GM21390 (cell line): ENCODE measurements at regions not wholly inside any gene's neighbourhood (a gene's known extent, or its start where the extent isn't known, plus 50 kb on each side); places are given as distances from the start of the nearest gene placed in this dataset.

Experiments used
- ATAC-seq: cut with Tn5 transposase; IDR thresholded peaks from one replicate; pipeline ENCODE4 v1.9.1; 2021; ENCODE audit not compliant: unreplicated experiment

DNA sequence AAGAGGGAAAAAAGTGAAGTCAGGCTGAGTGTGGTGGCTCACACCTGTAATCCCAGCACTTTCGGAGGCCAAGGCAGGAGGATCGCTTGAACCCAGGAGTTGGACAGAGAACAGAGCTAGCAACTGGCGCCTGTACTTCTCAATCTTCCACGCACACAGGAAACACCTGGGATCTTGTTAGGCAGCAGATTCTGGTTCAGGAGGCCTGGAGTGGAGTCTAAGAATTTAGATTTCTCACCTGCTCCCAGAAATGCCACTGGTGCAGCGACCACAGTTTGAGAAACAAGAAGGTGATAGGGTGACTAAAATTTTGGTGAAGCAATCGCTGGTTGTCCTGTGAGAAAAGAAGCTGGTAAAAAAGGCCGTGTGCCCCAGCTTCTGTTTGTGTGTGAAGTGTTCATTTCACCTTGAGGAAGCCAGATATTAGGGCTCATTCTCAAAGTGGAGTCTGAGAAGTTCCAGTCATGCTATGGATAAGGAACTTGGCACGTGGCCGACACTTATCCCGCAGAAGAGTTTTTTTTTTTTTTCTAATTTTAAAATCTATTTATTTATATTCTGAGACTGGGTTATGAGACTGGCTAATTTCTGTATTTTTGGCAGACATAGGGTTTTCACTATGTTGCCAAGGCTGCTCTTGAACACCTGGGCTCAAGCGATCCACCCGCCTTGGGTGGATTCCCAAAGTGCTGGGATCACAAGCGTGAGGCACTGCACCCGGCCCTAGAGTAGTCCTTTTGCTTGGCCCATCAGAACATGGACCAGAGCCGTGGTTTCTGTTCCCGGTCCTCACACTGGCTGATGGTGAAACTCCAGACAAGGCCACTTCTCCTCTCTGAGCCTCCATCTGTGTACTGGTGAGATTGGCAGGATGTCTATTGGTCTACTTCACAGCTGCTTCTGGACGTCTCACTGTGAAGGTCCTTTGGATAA is 324.6 kb upstream of the PROK2 start:
- no peak for ATAC-seq

DNA sequence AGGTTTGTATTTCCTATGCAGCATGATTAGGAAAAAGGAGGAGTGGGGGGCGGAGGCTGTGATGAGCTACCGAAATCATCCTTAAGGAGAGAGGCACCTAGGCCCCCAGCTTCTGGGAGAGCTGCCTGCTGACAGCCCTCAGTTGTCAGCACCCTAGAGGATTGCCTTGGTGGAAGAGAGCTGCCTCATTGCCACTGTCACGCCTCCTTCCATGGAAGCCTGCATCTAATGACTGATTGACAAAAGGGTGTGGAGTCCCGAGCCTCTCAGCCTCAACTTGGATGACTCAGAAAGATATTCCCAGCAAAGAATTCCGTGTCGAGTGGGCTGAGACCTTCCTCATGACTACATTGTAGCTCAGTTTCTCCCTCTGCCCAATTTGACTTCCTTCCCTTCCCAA is 320.4 kb upstream of the PROK2 start:
- no peak for ATAC-seq

DNA sequence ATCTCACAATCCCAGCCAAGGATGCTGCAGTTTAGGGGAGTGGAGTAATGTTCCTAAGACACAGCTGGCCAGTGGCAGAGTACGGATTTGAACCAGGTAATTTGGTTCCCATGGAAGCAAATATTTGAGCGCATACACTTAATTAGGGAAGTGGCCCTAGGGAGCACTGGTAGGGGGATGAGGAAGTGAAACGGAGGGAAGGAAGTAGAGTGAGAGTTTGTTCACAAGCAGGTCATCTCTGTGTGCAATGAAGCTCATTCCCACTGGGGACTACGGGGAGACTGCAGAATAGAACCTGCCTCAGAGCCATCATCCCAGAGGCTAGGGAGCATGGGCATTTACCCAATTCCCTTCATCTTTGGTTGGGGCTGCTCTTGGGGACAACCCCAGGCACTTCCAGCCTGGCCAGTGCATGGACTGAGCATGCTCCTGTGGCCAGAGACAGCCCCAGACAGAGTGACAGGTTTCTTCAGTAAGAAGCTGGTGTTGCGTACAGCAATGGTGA is 317.2 kb upstream of the PROK2 start:
- peak; percentile 67 for ATAC-seq

DNA sequence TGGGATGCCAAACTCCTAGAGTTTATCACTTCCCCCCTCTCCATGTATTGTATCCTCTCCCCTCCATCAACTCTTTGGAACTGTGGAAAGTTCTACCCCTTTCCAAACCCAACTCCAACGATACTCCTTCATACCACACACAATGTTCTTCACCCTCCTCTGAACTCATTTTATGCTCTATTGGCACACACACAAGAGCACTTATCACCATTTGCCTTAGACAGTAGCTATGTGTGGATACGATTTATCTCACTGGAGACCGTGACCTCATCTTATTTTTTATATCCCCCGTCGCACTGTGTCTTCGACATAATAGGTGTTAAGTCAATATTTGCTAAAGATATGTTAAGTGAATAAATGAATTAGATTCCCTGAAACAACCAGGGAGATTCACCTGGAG is 316.5 kb upstream of the PROK2 start:
- no peak for ATAC-seq

DNA sequence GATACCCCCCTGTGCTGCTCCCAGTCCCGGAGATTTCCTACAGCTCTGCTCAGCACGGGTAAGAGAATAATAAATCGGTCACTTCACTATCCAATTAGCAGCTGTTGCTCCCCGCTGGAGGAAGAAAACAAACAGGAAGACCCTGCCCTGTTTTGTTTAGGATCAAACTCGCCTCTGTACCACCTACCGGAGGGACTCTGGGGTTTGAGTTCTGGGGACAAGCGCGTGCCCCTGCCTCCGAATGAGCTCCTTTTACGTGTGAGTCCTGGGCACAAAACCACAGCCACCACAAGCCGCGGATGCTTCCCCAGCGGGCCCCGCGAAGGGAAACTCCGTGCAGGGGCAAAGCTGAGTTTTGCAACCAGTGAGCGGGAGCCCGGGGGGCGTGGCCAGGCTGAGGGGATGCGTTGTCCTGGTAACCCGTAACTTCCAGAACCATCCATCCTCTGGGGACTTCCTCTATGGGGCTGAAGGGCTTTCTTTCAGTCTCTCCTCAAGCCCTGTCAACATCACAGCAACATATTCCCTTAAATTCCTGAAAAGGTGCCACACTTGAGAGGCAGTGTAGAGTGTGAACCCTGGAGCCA is 315.7 kb upstream of the PROK2 start:
- ATAC-seq, result peak; percentile 57

DNA sequence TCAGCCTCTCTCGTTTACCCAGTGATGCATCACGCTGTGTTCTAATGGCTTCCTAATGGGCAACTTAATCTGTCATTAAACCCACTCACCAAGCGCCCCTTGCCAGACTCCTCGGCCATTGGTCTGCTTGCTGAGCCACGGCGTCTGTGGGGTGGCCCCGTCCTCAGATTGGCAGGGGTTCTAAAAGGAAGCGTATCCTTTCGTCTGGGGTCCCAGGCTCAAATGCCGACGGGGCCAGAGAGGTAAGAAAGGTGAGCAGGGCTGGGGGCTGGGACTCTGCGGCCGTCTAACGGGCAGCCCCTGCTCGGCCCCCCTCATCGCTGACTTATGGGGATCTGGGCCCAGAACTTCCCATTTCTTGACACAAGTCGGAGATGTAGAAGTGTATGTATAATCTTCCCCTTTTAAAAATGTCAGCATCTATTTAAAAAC is 315.1 kb upstream of the PROK2 start:
- no peak for ATAC-seq

DNA sequence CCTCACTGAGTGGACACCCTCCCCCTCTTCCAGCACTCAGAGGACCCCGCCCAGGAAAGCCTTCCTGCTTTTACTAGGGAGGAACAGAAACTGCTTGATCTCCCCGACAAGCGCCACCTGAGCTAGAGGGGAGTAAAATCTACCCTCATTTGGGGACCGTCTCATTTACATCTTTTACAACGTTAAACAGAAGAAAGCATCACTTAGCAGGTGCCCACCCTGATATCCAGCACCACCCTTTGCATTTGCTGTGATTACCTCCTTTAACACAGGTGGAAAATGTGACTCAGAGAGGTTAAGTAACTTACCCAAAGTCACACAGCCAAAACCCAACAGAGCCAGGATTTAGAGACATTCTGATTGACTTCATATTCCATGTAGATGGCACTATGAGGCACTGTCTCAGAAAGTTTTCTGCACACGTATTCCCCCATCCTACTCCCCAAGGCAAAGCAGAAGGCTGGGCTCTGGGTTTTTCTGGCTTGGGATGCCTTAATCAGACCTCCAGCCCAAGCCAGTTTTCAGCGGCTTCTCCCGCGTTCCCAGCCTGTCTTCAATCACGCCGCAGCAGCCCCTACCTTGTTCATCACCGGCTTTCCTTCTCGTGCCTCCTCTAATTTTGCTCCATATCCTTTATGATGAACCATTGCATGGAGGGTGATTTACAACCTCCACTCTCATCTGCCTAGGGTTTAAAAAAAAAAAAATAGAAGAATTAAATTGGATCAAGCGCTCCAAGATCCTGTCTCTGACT is 314.6 kb upstream of the PROK2 start:
- ATAC-seq, result no peak

DNA sequence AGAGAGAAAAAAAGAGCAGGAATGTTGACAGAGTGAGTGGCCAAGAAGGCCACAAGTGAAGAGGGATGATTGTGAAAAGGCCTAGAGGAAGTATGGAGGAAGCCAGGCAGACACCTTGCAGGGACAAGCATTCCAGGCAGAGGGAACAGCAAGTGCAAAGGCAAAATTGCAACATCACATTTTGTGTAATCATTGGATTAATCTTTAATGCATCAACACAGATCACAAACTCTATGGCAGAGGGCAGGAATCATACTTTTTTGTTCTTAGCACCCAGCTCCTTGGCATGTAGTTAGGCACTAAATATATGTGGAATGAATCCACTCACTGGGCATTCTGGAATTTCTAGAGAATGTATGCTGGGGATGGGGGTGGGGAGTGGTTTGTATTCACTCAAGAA is 312.1 kb upstream of the PROK2 start:
- no peak for ATAC-seq

DNA sequence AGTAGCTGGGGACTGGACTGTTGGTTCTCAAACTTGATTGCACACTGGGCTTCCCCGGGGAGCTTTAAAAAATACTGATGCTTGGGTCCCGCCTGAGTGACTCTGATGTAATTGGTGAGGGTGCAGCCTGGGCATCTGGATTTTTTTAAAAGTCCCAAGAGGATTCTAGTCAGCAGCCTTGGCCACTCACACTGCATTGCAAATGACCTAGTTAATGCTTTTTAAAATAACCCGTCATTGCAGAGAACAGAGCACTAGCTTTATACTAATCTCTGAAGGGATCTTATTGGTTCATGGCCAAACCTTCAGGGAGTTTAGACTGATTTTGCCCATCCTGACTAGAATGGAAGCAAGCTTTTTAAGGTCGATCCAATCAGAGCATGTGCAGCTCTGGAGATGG is 310.6 kb upstream of the PROK2 start:
- ATAC-seq, result no peak

DNA sequence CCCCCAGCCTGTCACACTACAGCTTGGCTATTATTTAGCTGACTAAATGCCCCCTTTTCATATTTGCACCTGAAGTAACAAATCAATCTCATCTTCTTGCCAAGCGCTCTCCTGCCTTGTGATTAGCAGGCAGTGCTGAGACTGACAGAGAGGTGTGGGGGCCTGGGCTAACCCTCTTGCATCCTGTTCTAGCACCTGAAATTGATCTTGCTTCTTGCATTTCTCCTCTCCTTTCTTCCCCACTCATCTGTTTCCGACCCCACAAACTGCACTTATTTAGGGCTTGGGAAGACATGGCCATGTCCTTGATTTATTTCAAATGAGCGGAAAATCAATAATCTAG is 309.0 kb upstream of the PROK2 start:
- no peak for ATAC-seq

DNA sequence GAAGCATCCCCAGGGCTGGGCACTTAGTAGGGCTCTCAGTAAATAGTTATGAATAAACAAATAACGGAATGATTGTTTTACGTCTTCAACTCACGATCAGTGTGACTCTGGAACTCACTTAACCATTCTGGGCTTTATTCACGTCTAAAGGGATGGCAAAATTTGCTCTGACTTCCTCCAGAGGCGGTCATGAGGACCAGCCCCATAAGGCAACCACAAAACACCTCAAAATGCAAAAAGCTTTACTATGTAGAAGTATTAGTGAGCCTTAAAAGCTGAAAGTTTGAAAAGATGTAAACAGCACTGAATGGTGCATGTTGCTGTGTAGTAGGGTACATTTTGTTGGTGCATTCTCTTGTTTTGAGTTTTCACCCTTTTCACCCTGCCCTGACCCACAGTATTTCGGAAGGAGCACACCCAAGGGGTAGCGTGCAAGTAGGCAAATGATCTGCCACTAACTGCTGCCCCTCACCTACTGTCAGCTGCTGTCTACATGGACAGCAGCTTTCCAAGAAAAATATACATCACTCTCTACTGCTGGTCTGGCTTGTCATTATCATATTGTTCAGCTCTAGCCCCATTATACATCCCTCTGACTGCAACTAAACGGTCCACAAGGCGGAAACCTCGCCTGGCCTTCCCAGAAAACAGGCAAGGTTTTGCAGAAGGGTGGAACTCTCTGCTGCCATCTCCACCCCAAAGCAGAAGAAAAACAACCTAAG is 308.5 kb upstream of the PROK2 start:
- ATAC-seq, result peak; percentile 46

DNA sequence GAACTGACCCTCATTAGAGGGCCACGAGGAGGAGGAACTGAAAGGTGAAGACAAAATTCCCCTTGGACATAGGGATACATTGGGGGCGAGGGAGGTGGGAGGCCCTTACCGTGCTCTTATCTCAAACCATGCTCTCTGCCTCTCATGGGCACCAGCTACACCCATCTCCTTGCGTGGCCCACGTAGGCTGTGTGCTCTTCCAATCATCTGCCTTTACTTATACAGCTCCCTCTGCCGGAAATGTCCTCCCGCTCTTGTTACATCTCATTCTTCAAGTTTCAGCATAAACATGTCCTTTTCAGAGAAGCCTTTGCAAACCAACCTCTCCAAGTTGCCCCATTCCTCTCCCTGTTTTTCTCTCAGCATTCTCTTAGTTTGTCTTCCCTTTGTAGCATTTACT is 307.8 kb upstream of the PROK2 start:
- ATAC-seq, result no peak

DNA sequence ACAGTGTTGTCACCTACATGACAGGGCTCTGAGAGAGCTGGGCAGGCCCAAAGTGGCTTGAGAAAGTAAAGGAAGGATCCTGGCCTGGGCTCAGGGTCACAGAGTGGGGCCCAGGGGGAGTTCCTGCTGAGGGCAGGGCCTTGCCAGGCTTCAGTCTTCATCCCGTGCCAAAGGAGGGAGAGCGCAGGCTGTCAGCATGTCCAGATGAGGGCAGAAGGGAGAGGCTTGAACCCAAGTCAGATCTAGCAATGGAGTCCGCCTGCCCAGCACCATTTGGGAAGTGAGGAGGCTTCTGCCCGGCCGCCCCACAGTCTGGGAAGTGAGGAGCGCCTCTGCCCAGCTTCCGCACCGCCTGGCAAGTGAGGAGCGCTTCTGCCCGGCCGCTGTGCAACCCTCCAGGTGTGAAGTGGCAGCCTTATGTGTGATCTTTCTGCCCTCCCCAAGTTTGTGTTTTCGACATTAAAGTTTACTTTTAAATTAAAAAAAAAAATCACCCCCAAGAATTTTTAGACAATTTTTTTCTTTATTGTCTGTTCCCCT is 303.6 kb upstream of the PROK2 start:
- ATAC-seq, result no peak

DNA sequence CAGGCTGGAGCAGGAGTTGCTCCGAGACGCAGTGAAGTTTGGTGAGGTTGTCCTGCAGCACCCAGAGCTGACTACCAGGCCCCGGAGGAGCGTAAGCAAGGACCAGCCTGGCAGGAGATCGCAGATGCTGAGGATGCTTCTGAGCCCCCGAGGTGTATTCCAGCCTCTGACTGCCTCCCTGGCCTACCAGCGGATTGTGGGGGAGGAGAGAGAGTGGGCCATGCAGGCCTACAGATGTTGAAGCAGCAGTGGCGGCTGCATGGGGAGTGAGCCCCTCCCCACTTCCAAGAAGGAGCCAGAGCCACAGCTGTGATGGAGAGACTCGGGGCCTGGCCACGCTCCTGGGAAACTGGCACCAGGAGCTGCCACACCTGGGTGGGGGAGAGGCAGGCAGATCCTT is 302.5 kb upstream of the PROK2 start:
- no peak for ATAC-seq

DNA sequence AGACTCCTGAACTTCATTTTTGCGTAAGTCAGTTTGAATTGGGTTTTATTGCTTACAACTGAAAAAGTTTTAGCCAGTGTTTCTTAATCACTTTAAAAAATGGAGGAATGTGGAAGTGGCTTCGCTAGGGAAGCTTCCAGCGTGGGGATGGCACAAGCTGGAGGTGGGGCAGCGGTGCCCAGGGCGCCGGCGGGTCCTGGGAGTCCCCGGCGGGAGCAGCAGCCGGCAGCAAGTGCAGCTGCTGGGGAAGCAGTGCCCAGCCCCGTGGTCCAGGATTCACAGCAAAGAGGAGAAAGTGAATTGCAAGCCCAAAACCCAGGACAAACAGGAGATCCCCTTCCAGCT is 301.8 kb upstream of the PROK2 start:
- no peak for ATAC-seq

DNA sequence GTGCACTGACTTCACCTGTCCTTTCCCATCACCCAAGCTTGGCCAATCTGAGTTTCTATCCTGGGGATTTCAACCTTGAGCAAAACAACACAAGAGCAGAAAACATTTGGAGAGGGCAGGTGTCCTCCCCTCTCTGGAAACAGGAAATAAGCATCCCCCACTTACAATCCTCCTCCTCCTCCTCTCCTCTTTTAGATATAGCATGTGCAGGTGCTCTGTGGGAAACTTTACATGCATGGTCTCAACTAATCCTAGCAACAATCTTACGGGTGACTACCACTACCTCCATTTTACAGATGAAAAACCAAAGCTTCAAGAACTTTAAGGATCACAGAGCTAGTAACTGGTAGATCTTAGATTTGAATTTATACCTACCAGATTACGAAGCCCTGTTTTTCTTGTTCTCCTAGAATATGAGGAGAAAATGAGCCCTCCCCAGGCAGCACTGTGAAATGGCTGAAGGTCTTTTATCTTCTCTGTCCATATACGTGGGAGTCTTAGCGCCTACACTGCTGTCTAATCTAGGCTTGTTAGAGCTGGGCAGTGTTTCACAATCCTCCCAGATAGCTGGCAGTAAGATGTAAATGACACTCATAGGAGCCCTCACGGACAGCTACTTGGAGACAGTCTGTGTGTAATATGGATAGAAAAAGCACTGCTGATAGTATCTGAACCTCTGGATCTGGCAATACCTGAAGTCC is 301.2 kb upstream of the PROK2 start:
- no peak for ATAC-seq

DNA sequence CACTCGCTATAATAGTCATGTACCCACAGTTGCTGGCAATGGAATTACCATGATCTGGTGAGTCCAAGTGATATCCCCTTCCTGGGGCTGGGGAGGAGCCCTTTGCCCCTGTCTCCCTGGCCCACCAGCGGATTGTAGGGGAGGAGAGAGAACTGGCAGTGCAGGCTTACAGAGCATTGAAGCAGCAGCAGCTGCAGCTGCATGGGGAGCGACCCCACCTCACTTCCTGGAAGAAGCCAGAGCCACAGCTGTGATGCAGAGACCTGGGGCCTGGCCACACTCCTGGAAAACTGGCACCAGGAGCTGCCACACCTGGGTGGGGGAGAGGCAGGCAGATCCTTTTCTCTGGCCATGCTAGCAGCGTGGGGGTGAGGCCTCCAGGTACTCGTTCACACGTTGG is 300.1 kb upstream of the PROK2 start:
- ATAC-seq, result no peak

DNA sequence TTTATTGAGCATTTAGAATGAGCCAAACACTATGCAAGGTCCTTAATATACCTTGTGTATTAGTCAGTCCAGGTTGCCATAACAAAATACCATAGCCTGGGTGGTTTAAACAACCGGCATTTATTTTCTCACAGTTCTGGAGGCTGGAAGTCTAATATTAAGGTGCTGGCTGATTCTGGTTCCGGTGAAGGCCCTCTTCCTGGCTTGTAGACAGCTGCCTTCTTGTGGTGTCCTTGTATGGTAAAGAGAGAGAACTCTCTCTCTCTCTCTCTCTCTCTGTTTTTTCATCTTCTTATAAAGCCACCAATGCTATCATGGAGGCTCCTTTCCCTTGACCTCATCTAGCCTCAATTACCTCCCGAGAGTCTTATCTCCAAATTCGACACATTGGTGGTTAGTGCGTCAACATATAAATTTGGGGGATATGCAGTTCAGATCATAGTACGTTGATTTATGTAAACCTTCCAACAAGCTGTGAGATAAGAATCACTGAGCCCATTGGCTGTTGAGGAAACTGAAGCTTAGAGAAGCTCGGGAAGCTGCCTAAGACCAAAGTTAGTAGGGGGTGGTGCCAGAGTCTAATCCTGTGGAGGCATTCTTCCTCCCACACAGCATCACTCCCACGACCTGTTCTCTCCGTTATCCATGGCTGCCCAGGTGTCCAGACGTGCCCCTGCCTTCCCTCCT is 298.0 kb upstream of the PROK2 start:
- no peak for ATAC-seq

DNA sequence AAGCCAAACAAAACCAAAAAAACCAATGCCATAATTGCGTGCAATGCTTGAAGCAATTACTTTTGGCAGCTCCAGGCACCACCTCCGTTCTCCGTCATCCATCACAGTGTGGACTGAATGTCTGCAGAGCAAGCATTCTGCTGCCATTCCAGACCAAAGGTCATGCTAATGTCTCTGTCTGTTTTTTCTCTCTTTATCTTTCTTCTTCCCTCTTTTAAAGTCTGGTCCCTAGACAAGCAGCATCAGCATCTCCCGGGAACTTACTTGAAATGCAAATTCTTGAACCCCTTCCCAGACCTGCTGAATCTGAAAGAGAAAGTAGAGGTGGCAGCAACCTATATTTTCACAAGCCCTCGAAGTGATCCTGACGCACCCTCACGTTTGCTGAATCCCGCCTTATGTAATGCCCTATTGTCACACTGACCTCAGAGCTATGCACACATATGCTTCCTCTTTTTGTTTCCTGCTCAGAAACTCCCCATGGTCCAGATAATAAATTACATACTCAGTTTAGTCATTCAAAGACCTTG is 297.3 kb upstream of the PROK2 start:
- peak; percentile 44 for ATAC-seq
